Islet precursor cell (in vitro differentiated cells): ENCODE measurements at regions not wholly inside any gene's neighbourhood (a gene's known extent, or its start where the extent isn't known, plus 50 kb on each side); places are given as distances from the start of the nearest gene placed in this dataset.
"Not testable (repeated sequence)": the region's sequence is repeated elsewhere in the genome, so short reads cannot be mapped to it uniquely, and the experiment has no call there.

Experiments used
- DNase-seq: peaks from one replicate; pipeline ENCODE4 v3.0.0-alpha.2; 2018

- no peak for DNase-seq
Observed at GRCh38 chr13:44887515-44887914, 101.8 kb downstream of the NUFIP1 start.

DNA sequence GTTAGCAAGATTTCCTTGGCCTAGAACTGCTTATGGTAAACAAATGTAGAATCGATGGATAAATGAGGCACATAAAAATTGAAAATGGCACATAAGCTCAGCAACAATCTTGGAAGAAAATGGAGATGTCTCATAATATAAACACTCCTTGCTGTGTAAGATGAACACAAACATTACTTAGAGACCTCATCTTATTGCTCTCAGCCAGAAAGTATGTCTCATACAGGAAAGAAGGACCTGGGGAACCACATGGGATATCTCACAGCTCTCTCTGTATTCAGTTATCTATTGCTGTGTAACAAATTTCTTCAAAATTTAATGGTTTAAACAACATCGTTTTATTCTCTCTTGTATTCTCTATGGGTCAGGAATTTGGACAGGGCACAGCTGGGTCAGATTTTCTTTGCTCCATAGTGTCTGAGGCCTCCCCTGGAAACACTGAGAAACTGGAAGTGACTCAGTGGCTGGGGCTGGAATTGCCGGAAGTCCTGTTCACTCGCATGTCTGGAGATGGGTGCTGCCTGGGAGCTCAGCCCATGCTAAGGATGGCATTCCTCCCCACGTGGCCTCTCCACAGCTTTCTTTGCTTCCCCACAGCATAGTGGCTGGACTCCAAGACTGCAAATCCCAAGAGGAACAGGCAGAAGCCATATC, 105.1 kb downstream of the NUFIP1 start:
- DNase-seq = no peak

- no peak for DNase-seq
Observed at GRCh38 chr13:44879452-44880058, 109.7 kb downstream of the NUFIP1 start.

DNA sequence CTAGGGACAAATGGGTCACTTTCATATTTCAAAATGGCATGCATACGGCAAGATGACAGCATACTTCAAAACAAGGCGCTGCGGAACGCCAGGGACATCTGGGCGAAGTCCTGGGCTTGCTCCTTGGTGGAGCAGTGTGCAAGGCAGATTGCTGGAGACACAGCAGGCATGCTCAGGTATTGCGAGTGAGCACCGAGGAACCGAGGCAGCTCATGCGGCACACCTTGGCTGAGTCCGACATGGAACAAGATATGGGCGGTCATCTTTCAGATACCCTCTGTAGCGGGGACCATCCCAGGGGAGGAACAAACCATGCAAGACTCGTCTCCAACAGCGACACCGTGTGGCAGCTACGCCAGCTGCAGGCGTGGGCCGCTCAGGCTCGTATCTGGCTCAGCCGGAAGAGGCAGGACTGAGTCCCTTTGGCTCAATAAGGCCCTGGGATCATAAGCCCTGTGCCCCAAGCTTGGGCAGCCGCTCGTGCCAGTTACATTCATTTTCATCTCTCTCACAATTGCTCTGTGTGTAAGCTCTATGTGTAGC, 112.4 kb downstream of the NUFIP1 start:
- no peak for DNase-seq

- no peak for DNase-seq
Observed at GRCh38 chr13:44874886-44875630, 114.2 kb downstream of the NUFIP1 start.

GRCh38 chr13:44874176-44874575, 115.1 kb downstream of the NUFIP1 start:
- no peak for DNase-seq

DNA sequence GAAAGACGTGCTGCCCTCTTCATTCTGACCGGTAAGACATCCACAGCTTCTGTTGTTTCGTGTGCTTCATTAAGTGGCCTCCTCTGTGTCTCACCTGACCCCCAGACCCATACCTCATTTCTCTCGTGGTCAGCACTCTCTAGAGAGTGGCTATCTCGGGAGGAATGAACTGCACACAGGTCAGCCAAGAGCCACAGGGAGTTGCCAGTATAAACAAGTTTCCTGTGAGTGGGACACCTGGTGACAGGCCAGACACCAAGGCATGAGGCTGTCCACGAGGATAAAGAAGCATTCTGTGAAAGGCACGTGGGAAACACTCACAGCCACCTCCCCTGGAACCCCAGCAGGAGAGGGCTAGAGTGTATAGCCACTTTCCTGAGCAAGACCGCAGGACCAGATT, 115.8 kb downstream of the NUFIP1 start:
- DNase-seq = no peak

DNA sequence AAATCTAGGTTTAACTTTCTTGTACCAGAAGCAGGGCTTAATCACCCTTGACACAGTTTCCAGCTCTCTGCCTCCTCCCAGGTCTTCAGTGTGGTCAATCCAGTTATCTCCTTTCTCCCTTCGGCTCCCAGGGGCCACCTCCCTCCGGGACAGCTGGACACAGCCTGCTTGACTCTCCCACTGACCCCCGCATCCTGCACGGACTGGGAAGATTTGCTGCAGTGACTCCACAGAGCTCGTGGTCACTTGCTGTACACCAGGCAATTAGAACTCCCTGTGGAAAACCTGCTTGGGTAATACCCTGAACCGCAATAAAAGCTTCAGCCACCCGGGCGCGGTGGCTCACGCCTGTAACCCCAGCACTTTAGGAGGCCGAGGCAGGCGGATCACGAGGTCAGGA, 116.5 kb downstream of the NUFIP1 start:
- no peak for DNase-seq

- DNase-seq = peak; percentile 40
Observed at GRCh38 chr13:44870456-44870929, 118.8 kb downstream of the NUFIP1 start.

DNA sequence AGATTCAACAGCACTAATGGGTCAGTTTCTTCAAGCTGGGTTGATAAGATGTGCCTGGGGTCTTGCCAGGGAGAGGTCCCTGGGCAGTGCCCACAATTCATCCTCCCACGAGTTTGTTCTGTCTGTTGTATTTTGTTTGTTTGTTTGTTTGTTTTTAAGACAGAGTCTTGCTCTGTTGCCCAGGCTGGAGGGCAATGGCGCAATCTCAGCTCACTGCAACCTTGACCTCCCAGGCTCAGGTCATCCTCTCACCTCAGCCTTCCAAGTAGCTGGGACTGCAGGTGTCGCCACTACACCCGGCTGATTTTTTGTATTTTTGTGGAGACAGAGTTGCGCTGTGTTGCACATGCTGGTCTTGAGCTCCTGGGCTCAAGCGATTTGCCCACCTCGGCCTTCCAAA, 120.1 kb downstream of the NUFIP1 start:
- peak; percentile 22 for DNase-seq

DNA sequence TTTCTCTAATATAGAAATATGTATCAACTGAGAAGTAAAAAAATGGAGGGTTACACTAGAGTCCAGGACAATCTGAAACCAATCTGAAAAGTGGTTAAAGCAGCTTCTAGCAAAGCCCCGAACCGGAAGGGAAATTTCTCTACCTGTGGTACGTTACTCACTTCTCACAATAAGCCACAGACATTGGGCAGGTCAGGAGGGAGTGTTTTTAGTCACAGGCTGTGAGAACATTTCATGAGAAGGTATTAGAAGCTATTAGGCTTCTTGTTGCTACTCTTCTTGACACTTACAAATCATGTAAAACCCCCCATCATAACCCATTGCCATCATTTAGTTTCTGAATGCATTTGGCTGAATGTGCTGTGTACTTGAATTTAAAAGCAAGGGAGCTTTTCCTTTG, 120.9 kb downstream of the NUFIP1 start:
- no peak for DNase-seq

GRCh38 chr13:44867825-44868224, 121.4 kb downstream of the NUFIP1 start:
- peak; percentile 42 for DNase-seq

- no peak for DNase-seq
Observed at GRCh38 chr13:44866411-44866911, 122.8 kb downstream of the NUFIP1 start.

GRCh38 chr13:44865722-44866410, 123.4 kb downstream of the NUFIP1 start:
- peak; percentile 36 for DNase-seq

DNA sequence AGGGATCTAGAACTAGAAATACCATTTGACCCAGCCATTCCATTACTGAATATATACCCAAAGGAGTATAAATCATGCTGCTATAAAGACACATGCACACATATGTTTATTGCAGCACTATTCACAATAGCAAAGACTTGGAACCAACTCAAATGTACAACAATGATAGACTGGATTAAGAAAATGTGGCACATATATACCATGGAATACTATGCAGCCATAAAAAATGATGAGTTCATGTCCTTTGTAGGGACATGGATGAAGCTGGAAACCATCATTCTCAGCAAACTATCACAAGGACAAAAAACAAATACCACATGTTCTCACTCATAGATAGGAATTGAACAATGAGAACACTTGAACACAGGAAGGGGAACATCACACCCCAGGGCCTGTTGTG, 125.6 kb downstream of the NUFIP1 start:
- DNase-seq = not testable (repeated sequence)

DNA sequence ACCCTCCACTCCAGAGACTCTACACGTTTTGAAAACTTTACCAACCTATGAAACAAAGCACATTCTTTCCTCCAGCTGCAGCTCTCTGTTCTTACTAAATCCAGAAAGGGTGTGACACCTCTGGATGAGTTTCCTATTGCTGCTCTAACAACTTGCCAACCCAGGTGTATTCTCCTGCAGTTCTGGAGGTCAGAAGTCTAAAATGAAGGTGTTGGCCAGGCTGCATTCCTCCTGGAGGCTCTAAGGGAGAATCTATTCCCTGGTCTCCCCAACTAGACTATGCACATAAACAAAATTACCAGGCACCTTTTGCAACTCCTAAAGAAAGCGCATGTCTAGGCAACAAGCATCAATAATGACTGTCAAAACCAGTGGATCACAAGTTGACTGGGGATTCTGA, 128.8 kb downstream of the NUFIP1 start:
- no peak for DNase-seq

DNA sequence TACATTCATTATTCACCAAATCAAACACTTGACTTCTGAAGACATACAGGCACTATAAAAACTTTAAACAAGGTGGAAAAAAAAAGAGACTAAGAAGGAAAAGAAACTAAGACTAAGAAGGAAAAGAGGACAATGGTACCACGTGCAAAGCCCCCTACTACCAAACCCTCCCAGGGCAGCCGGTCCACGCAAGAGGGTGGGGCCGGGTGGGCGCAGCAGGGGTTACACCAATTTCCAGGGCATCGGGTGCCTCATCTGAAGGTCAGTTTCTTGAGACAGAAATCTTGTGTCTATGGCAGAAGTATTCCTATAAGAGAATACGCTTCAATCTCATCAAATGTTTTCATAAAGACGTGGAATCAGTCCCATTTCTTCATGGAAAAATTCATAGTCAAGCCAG, 131.5 kb downstream of the NUFIP1 start:
- peak; percentile 12 for DNase-seq

GRCh38 chr13:44857061-44857460, 132.2 kb downstream of the NUFIP1 start:
- DNase-seq = no peak

DNA sequence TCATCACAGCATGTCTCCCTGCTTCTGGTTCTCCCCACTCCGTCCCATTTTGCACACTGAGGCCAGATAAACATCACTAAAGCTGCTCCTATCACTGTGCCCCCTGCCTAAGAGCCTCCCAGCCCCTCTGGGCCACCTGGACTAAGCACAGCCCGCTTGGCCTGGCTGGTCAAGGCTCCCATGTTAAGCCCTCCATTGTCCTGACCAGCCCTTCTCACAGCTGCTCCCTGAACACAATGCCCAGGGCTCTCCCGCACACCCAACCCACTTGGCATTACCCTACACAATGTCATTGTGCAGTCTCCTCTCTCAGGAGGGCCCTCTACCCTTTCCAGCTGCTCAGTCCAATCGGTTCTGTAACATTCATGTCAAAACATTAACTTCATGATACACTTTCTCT, 133.4 kb downstream of the NUFIP1 start:
- DNase-seq = no peak

- DNase-seq = no peak
Observed at GRCh38 chr13:44854313-44855060, 134.8 kb downstream of the NUFIP1 start.

- no peak for DNase-seq
Observed at GRCh38 chr13:44853641-44854040, 135.6 kb downstream of the NUFIP1 start.
